ENCODE measurements at regions not wholly inside any gene's neighbourhood (a gene's known extent, or its start where the extent isn't known, plus 50 kb on each side); places are given as distances from the start of the nearest gene placed in this dataset.

GRCh38 chr10:3408603-3409365 lies 236.2 kb upstream of the PITRM1 start:
- Histone ChIP-seq H3K79me2 (ENCODE audit: insufficient read depth, low read length) (no peaks in the 10 kb centered on the region), H3K36me3 (ENCODE audit: insufficient read depth, low read length) (no peaks in the 10 kb centered on the region), H3K4me2 (ENCODE audit: low read length) (no peak overlapping the region), H3K27me3 (ENCODE audit: insufficient read depth, low read length) (no peaks in the 10 kb centered on the region), H3K9me3 (ENCODE audit: low read length) (no peaks in the 10 kb centered on the region), H2AFZ (ENCODE audit: low read length) (no peak overlapping the region), H3K9me2 (ENCODE audit: low read depth, low read length) (no peaks in the 10 kb centered on the region), H3K4me1 (ENCODE audit: insufficient read depth, low read length, severe bottlenecking) (no peaks in the 10 kb centered on the region), H4K20me1 (ENCODE audit: insufficient read depth, low read length) (no peaks in the 10 kb centered on the region), H3K9ac (ENCODE audit: low read length) (no peak overlapping the region), H3F3A (ENCODE audit: insufficient read depth, low read length) (no peaks in the 10 kb centered on the region), H3K27ac (ENCODE audit: low read depth, low read length, poor library complexity, severe bottlenecking) (no peak overlapping the region), H3K4me3 (ENCODE audit: low read depth, low read length, poor library complexity, severe bottlenecking) (no peak overlapping the region)
- TF ChIP-seq EZH2 (IDR thresholded peaks at IDR 0.05; ENCODE audit: borderline replicate concordance, low read length) (no peak), CTCF (IDR thresholded peaks at IDR 0.05; ENCODE audit: low read length) (no peak)

GRCh38 chr10:3407208-3407607 lies 234.6 kb upstream of the PITRM1 start:
- Histone ChIP-seq H3F3A (ENCODE audit: insufficient read depth, low read length) (no peaks in the 10 kb centered on the region), H3K27ac (ENCODE audit: low read depth, low read length, poor library complexity, severe bottlenecking) (no peak overlapping the region), H3K79me2 (ENCODE audit: insufficient read depth, low read length) (no peaks in the 10 kb centered on the region), H3K9ac (ENCODE audit: low read length) (no peak overlapping the region), H3K4me1 (ENCODE audit: insufficient read depth, low read length, severe bottlenecking) (no peaks in the 10 kb centered on the region), H3K36me3 (ENCODE audit: insufficient read depth, low read length) (no peaks in the 10 kb centered on the region), H4K20me1 (ENCODE audit: insufficient read depth, low read length) (no peaks in the 10 kb centered on the region), H3K27me3 (ENCODE audit: insufficient read depth, low read length) (no peaks in the 10 kb centered on the region), H2AFZ (ENCODE audit: low read length) (no peak overlapping the region), H3K4me3 (ENCODE audit: low read depth, low read length, poor library complexity, severe bottlenecking) (no peak overlapping the region), H3K9me3 (ENCODE audit: low read length) (no peaks in the 10 kb centered on the region), H3K4me2 (ENCODE audit: low read length) (no peak overlapping the region), H3K9me2 (ENCODE audit: low read depth, low read length) (no peaks in the 10 kb centered on the region)
- TF ChIP-seq EZH2 (IDR thresholded peaks at IDR 0.05; ENCODE audit: borderline replicate concordance, low read length) (no peak), CTCF (IDR thresholded peaks at IDR 0.05; ENCODE audit: low read length) (no peak)

GRCh38 chr10:3406556-3406955 lies 234.0 kb upstream of the PITRM1 start:
- no peak overlapping the region for H3K4me2 ChIP-seq (ENCODE audit: low read length)
- H3K36me3 ChIP-seq (ENCODE audit: insufficient read depth, low read length), result no peaks in the 10 kb centered on the region
- no peaks in the 10 kb centered on the region for H3K27me3 ChIP-seq (ENCODE audit: insufficient read depth, low read length)
- no peaks in the 10 kb centered on the region for H3F3A ChIP-seq (ENCODE audit: insufficient read depth, low read length)
- H3K9me3 ChIP-seq (ENCODE audit: low read length), result no peaks in the 10 kb centered on the region
- H2AFZ ChIP-seq (ENCODE audit: low read length), result no peak overlapping the region
- no peak overlapping the region for H3K4me3 ChIP-seq (ENCODE audit: low read depth, low read length, poor library complexity, severe bottlenecking)
- H3K9me2 ChIP-seq (ENCODE audit: low read depth, low read length), result no peaks in the 10 kb centered on the region
- TF ChIP-seq EZH2 (IDR thresholded peaks at IDR 0.05; ENCODE audit: borderline replicate concordance, low read length) (no peak), CTCF (IDR thresholded peaks at IDR 0.05; ENCODE audit: low read length) (no peak)
- H3K9ac ChIP-seq (ENCODE audit: low read length), result no peak overlapping the region
- no peak overlapping the region for H3K27ac ChIP-seq (ENCODE audit: low read depth, low read length, poor library complexity, severe bottlenecking)
- no peaks in the 10 kb centered on the region for H3K4me1 ChIP-seq (ENCODE audit: insufficient read depth, low read length, severe bottlenecking)
- no peaks in the 10 kb centered on the region for H4K20me1 ChIP-seq (ENCODE audit: insufficient read depth, low read length)
- H3K79me2 ChIP-seq (ENCODE audit: insufficient read depth, low read length), result no peaks in the 10 kb centered on the region
